Sigmoid colon (tissue), 6 donors: ENCODE measurements at regions not wholly inside any gene's neighbourhood (a gene's known extent, or its start where the extent isn't known, plus 50 kb on each side); places are given as distances from the start of the nearest gene placed in this dataset.

Source experiments
- DNase-seq: peaks from one replicate; pipeline ENCODE4 v3.0.0-alpha.2; 2019
- H3K27ac ChIP-seq, 4 donors: fragments of 200-600 bp; sonication (generic); one replicate each; pipeline ENCODE4 v1.5.1; 2016 to 2019; ENCODE audit warnings: mild to moderate bottlenecking in 1 of 4
- H3K27me3 ChIP-seq, 3 donors: fragments of 200-600 bp; sonication (generic); one replicate each; pipeline ENCODE4 v1.5.1; 2019; ENCODE audit warnings: mild to moderate bottlenecking in 1 of 3
- H3K36me3 ChIP-seq, 4 donors: fragments of 200-600 bp; sonication (generic); one replicate each; pipeline ENCODE4 v1.5.1; 2016 to 2019
- H3K4me1 ChIP-seq, 4 donors: fragments of 200-600 bp; sonication (generic); one replicate each; pipeline ENCODE4 v1.5.1; 2017 to 2019
- H3K4me3 ChIP-seq, 4 donors: fragments of 200-600 bp; sonication (generic); one replicate each; pipeline ENCODE4 v1.5.1; 2017 to 2019; ENCODE audit warnings: mild to moderate bottlenecking in 2 of 4, moderate library complexity in 1 of 4
- H3K9me3 ChIP-seq, 4 donors: fragments of 200-600 bp in 3 of 4; sonication (generic) in 3 of 4; one replicate each; pipeline versions ENCODE4 v1.5.1 to v1.6.1; 2013 to 2019
- CTCF ChIP-seq, 4 experiments: fragments of 450-650 bp in 3 of 4; fragments of 200-600 bp in 1 of 4; IDR thresholded peaks; one replicate each; pipeline ENCODE4 v1.5.1; 2016 to 2019; ENCODE audit warnings: antibody characterized with exemption in 4 of 4, mild to moderate bottlenecking in 3 of 4, moderate library complexity in 2 of 4
- EP300 ChIP-seq, 4 donors: sonication (generic); formaldehyde crosslinking; IDR thresholded peaks; one replicate each; pipeline ENCODE4 v1.6.1; 2017; ENCODE audit warnings: antibody characterized with exemption in 4 of 4
- POLR2A ChIP-seq, 2 donors: fragments of 450-650 bp; IDR thresholded peaks; one replicate each; pipeline ENCODE4 v1.6.1; 2016; ENCODE audit warnings: antibody characterized with exemption in 2 of 2, mild to moderate bottlenecking in 2 of 2, moderate library complexity in 2 of 2
- POLR2AphosphoS5 ChIP-seq, 4 donors: sonication (generic); formaldehyde crosslinking; IDR thresholded peaks; one replicate each; pipeline ENCODE4 v1.6.1; 2017; ENCODE audit warnings: antibody characterized with exemption in 4 of 4
- WGBS, 2 donors: extraction: QIAGEN DNeasy Blood & Tissue Kit; methylation state at CpG; one replicate each; pipeline ENCODE4 v1.1.7; 2013; 5-methylcytosine and 5-hydroxymethylcytosine counted together
- intact Hi-C: fragments of 100-400 bp; cut with DNase I; formaldehyde crosslinking; loops from one replicate; pipeline ENCODE4 v1.15.1; 2023
- donor health status: healthy with polysubstance abuse.
- donor health status: healthy.

DNA sequence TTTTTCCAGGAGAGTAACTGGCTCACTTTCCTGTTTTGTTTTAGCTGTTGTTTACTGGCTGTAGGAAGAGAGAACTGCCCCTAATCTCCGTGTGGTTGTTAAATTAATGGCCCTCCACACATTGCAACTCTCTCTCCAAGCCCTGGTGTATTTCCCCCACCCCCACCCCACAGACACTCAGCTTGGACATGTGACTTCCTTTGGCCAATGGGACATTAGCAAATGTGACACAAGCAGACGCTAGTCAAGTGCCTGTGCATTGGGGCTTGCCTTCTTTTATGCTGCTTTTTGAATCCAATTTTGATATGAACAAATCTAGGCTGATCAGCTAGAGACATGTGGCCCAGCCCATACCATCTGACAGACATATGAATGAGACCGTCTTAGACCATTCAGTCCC lies 59.6 kb upstream of the TAB3 start:
- Histone ChIP-seq H3K4me3 (no peak overlapping the region), H3K4me1 (no peaks in the 10 kb centered on the region), H3K9me3 (no peaks in the 10 kb centered on the region), H3K27ac (no peak overlapping the region), H3K27me3 (no peaks in the 10 kb centered on the region), H3K36me3 (no peaks in the 10 kb centered on the region)
- 70 to 77% methylated on average over 3 of the region's 3 CpGs for WGBS, 2 donors
- intact Hi-C loops: no loop called here
- no peak for DNase-seq
- TF ChIP-seq CTCF (IDR thresholded peaks at IDR 0.05) (no peak), POLR2A (IDR thresholded peaks at IDR 0.05) (no peak), POLR2AphosphoS5 (IDR thresholded peaks at IDR 0.05) (no peak), EP300 (IDR thresholded peaks at IDR 0.05) (no peak)

GRCh38 chrX:30948051-30948450 lies 59.0 kb upstream of the TAB3 start:
- TF ChIP-seq CTCF (IDR thresholded peaks at IDR 0.05) (no peak), POLR2A (IDR thresholded peaks at IDR 0.05) (no peak), EP300 (IDR thresholded peaks at IDR 0.05) (no peak)
- 79 to 94% methylated on average over 2 of the region's 2 CpGs for WGBS, 2 donors
- H3K4me3 ChIP-seq: no peak overlapping the region
- intact Hi-C loops: no loop called here
- no peaks in the 10 kb centered on the region for H3K4me1 ChIP-seq
- H3K9me3 ChIP-seq: no peaks in the 10 kb centered on the region
- no peak for DNase-seq
- no peak overlapping the region for H3K27ac ChIP-seq
- H3K36me3 ChIP-seq: no peaks in the 10 kb centered on the region
- H3K27me3 ChIP-seq: no peaks in the 10 kb centered on the region

GRCh38 chrX:30943984-30944383 lies 54.9 kb upstream of the TAB3 start:
- H3K36me3 ChIP-seq: no peaks in the 10 kb centered on the region
- DNase-seq: no peak
- H3K27ac ChIP-seq: no peak overlapping the region
- no peak overlapping the region for H3K4me3 ChIP-seq
- no peaks in the 10 kb centered on the region for H3K27me3 ChIP-seq
- intact Hi-C loops: no loop called here
- TF ChIP-seq POLR2AphosphoS5 (IDR thresholded peaks at IDR 0.05) (no peak), CTCF (IDR thresholded peaks at IDR 0.05) (no peak), POLR2A (IDR thresholded peaks at IDR 0.05) (no peak), EP300 (IDR thresholded peaks at IDR 0.05) (no peak)
- H3K9me3 ChIP-seq: no peaks in the 10 kb centered on the region
- H3K4me1 ChIP-seq: no peaks in the 10 kb centered on the region

- 39 to 70% methylated on average over 1 of the region's 1 CpG for WGBS, 2 donors
- no peak for TF ChIP-seq POLR2AphosphoS5 (IDR thresholded peaks at IDR 0.05)
- no peak for TF ChIP-seq EP300 (IDR thresholded peaks at IDR 0.05)
- no peak for TF ChIP-seq POLR2A (IDR thresholded peaks at IDR 0.05)
- no peak for TF ChIP-seq CTCF (IDR thresholded peaks at IDR 0.05)
- Histone ChIP-seq H3K36me3 (no peaks in the 10 kb centered on the region), H3K4me1 (no peaks in the 10 kb centered on the region), H3K9me3 (no peaks in the 10 kb centered on the region), H3K27ac (no peak overlapping the region), H3K27me3 (no peaks in the 10 kb centered on the region), H3K4me3 (no peak overlapping the region)
- intact Hi-C loops: no loop called here
- no peak for DNase-seq
Observed at GRCh38 chrX:30941898-30942297, 52.8 kb upstream of the TAB3 start.

- DNase-seq: no peak
- TF ChIP-seq CTCF (IDR thresholded peaks at IDR 0.05) (no peak), EP300 (IDR thresholded peaks at IDR 0.05) (no peak), POLR2AphosphoS5 (IDR thresholded peaks at IDR 0.05) (no peak), POLR2A (IDR thresholded peaks at IDR 0.05) (no peak)
- intact Hi-C loops: no loop called here
Observed at GRCh38 chrX:30939928-30940327, 50.9 kb upstream of the TAB3 start.

More at GRCh38 chrX:30939928-30940327, 50.9 kb upstream of the TAB3 start:
- Histone ChIP-seq H3K4me1 (no peaks in the 10 kb centered on the region), H3K27me3 (no peaks in the 10 kb centered on the region), H3K36me3 (no peaks in the 10 kb centered on the region), H3K9me3 (no peaks in the 10 kb centered on the region), H3K4me3 (no peak overlapping the region), H3K27ac (no peak overlapping the region)
- WGBS, 2 donors: 17 to 68% methylated on average over 4 of the region's 4 CpGs
